WI38 (cell line): ENCODE measurements at regions not wholly inside any gene's neighbourhood (a gene's known extent, or its start where the extent isn't known, plus 50 kb on each side); places are given as distances from the start of the nearest gene placed in this dataset.

Source experiments
- H3K4me3 ChIP-seq: 2 replicates; pipeline ENCODE4 v1.5.1; 2011; ENCODE audit warnings: low read depth, mild to moderate bottlenecking, control low read depth, low read length
- TF ChIP-seq, protein P1 (sequence below): IDR thresholded peaks from 2 replicates; pipeline ENCODE4 v1.5.1; 2012; ENCODE audit warnings: low read depth, mild to moderate bottlenecking, control low read depth, low read length

DNA sequence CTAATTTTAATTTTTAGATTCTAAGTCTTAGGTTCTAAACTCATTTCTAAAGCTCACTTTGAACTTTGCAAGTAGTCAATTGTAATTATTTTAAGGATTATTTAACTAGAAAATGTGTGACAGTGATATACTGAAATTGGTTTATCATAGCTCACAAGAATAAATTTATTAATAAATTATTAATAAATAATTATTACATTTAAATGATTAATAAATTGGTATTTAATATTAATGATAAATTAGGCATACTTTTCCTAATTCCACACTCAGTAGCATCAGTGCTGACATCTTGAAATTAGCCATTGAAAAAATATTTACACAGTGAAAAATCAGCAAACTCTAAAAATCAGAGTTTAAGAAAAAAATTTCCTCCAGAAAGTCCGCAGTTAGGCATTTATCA, 433.7 kb downstream of the FIGN start:
- H3K4me3 ChIP-seq = no peak overlapping the region

DNA sequence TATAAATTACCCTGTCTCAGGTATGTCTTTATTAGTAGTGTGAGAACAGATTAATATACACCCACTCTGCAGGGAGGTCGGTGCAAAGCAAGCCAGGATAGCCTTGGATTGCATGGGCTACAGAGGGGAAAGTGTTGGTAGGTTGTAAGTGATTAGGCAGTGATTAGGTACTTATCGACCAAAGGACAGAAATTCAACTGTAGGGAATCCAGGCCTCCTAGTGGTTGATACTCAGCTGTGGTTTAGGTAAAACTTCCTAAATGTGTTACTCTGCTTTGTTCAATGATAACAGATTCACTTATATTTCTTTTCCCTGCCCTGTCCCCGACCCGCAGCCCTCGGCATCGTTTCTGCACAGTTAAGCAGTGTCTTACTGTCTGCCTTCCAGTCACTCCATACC, 444.0 kb downstream of the FIGN start:
- H3K4me3 ChIP-seq = no peak overlapping the region
- TF ChIP-seq, protein P1, sequence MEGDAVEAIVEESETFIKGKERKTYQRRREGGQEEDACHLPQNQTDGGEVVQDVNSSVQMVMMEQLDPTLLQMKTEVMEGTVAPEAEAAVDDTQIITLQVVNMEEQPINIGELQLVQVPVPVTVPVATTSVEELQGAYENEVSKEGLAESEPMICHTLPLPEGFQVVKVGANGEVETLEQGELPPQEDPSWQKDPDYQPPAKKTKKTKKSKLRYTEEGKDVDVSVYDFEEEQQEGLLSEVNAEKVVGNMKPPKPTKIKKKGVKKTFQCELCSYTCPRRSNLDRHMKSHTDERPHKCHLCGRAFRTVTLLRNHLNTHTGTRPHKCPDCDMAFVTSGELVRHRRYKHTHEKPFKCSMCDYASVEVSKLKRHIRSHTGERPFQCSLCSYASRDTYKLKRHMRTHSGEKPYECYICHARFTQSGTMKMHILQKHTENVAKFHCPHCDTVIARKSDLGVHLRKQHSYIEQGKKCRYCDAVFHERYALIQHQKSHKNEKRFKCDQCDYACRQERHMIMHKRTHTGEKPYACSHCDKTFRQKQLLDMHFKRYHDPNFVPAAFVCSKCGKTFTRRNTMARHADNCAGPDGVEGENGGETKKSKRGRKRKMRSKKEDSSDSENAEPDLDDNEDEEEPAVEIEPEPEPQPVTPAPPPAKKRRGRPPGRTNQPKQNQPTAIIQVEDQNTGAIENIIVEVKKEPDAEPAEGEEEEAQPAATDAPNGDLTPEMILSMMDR = no peak

More for the DNA sequence above, 433.7 kb downstream of the FIGN start:
- TF ChIP-seq, protein P1 = no peak

DNA sequence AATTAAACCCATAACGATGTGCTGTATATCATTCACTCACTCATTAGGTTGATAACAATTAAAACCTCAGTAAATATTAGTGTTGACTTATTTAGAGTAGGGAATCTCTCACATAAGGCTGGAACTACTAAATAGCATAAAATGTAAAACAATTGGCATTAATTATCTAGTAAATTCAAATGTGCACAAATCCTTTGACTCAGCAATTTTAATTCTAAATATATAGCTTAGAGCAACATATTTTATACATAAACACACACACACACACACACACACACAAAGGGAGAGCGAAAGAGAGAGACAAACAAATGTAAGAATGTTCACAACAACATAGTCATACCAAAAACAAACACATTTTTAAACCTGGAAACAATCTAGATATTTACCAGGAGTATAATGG, 443.1 kb upstream of the KCNH7 start:
- H3K4me3 ChIP-seq = no peak overlapping the region
- TF ChIP-seq, protein P1 = no peak

DNA sequence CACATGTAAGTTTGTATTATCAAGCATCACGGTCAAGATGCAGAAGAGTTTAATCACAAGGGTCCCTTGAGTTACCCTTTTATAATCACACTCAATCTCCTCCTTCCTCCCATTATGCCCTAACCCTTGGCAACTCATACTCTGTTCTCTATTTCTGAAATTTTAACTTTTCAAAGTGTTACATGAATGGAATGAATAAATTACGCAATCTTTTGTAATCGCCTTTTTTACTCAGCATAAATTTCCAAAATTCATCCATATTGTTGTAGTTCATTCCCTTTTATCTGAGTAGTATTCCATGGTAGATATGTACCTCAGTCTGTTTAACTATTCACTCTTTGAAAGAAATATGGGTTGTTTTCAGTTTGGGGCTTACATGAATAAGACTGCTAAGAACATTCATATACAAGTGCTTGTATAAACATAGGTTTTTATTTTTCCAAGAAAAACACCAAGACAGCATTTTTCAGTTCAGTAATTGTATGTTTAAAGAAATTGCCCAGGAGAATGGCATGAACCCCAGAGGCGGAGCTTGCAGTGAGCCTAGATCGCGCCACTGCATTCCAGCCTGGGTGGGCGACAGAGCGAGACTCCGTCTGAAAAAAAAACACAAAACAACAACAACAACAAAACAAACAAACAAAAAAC, 430.9 kb upstream of the KCNH7 start:
- H3K4me3 ChIP-seq = no peak overlapping the region
- TF ChIP-seq, protein P1 = no peak

DNA sequence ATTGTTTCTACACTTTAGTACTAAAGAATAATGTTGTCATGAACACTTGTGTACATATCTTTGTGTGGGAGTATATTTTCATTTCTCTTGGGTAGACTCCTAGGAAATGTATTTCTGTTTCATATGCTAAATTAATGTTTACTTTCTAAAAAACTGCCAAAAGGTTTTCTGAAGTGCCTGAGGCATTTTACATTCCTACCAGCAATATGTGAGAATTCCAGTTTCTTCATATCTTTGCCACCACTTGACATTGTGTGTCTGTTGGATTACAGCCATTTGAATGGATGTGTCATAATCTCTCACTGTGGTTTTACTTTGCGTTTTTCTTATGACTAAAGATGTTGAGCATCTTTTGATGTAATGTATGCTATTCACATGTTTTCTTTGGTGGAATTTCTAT, 428.2 kb upstream of the KCNH7 start:
- TF ChIP-seq, protein P1 = no peak
- H3K4me3 ChIP-seq = no peak overlapping the region

DNA sequence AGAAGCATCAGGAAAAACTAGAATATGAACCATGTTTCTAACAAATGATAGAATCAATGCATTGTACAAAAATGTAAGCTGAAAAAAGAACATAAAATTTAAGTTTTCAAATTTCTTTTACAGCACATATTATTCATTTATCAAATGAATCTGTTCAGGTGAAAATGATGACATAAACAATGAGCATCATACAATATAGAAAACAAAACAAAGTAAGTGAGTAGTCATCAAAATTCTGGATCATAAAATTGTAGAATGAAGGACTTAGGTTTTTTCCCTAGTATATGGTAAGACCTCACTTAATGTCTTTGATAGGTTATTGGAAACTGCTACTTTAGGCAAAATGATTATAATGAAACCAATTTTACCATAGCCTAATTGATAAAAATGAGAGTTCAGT, 427.0 kb upstream of the KCNH7 start:
- TF ChIP-seq, protein P1 = no peak
- no peak overlapping the region for H3K4me3 ChIP-seq

DNA sequence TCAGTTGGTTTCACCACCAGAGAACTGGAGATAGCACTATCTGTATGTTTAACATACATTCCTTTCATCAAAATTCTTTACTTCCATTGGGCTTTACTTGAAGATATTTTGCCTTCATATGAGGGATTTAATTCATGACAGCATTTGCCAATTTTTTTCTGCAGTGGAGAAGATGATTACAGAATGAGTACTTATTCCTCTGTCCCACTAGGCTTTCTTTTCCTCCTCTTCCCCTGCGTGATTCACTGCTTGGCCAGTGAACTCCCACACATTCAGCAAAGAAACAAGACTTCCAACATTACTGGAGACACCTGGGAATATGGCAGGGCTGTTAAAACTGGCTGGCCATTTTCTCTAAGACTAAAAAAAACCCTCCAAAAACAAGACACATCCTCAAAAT, 425.8 kb upstream of the KCNH7 start:
- TF ChIP-seq, protein P1 = no peak
- no peak overlapping the region for H3K4me3 ChIP-seq
